GM23338 (cell line): ENCODE measurements at regions not wholly inside any gene's neighbourhood (a gene's known extent, or its start where the extent isn't known, plus 50 kb on each side); places are given as distances from the start of the nearest gene placed in this dataset.

Experiments
- ATAC-seq: fragments of 200-7000 bp; cut with Tn5 transposase; 3 replicates; pipeline ENCODE4 v1.9.1; 2020
- DNase-seq: peaks from one replicate; pipeline ENCODE4 v3.0.0-alpha.2; 2015; ENCODE audit warnings: low spot score
- H2AFZ ChIP-seq: fragments of 200-600 bp; sonication (generic); 2 replicates; pipeline ENCODE4 v1.8.0; 2016; ENCODE audit warnings: antibody characterized with exemption, mild to moderate bottlenecking, moderate library complexity
- H3F3A ChIP-seq: fragments of 200-600 bp; sonication (generic); replicated peaks from 2 replicates; pipeline ENCODE4 v1.8.0; 2017; ENCODE audit warnings: antibody characterized with exemption, mixed run types, low read depth
- H3K27ac ChIP-seq: fragments of 200-600 bp; sonication (generic); 2 replicates; pipeline ENCODE4 v1.6.1; 2016; ENCODE audit warnings: low read depth
- H3K27me3 ChIP-seq: fragments of 200-600 bp; sonication (generic); 2 replicates; pipeline ENCODE4 v1.8.0; 2016; ENCODE audit warnings: mild to moderate bottlenecking, mixed run types, moderate library complexity; ENCODE audit not compliant: insufficient read depth
- H3K36me3 ChIP-seq: fragments of 200-600 bp; sonication (generic); 2 replicates; pipeline ENCODE4 v1.8.0; 2016; ENCODE audit warnings: mild to moderate bottlenecking; ENCODE audit not compliant: insufficient read depth
- H3K4me1 ChIP-seq: fragments of 200-600 bp; sonication (generic); 2 replicates; pipeline ENCODE4 v1.8.0; 2016; ENCODE audit warnings: mild to moderate bottlenecking, moderate library complexity; ENCODE audit not compliant: insufficient read depth
- H3K4me2 ChIP-seq: fragments of 200-600 bp; sonication (generic); 2 replicates; pipeline ENCODE4 v1.7.1; 2017; ENCODE audit warnings: mixed run types
- H3K4me3 ChIP-seq: fragments of 200-600 bp; sonication (generic); 2 replicates; pipeline ENCODE4 v1.6.1; 2016; ENCODE audit warnings: mixed run types
- H3K79me2 ChIP-seq: fragments of 200-600 bp; sonication (generic); replicated peaks from 2 replicates; pipeline ENCODE4 v1.8.0; 2017; ENCODE audit warnings: mild to moderate bottlenecking; ENCODE audit not compliant: insufficient read depth
- H3K9me2 ChIP-seq: fragments of 200-600 bp; sonication (generic); 2 replicates; pipeline ENCODE4 v1.8.0; 2017; ENCODE audit not compliant: insufficient read depth
- H4K20me1 ChIP-seq: fragments of 200-600 bp; sonication (generic); replicated peaks from 2 replicates; pipeline ENCODE4 v1.8.0; 2017; ENCODE audit warnings: mild to moderate bottlenecking; ENCODE audit not compliant: insufficient read depth
- H3K27ac Mint-ChIP-seq: 2 replicates; pipeline ENCODE4 v1.8.0; 2020; ENCODE audit warnings: inconsistent platforms, mild to moderate bottlenecking, moderate library complexity, mixed read lengths
- H3K27me3 Mint-ChIP-seq: 3 replicates; pipeline ENCODE4 v1.8.0; 2022; ENCODE audit warnings: low read depth, mild to moderate bottlenecking, moderate library complexity, mixed read lengths, inconsistent platforms; ENCODE audit not compliant: insufficient read depth, poor library complexity
- H3K36me3 Mint-ChIP-seq: 3 replicates; pipeline ENCODE4 v1.8.0; 2021; ENCODE audit warnings: low read depth, mild to moderate bottlenecking, inconsistent platforms, moderate library complexity, mixed read lengths
- H3K4me1 Mint-ChIP-seq: 3 replicates; pipeline ENCODE4 v1.8.0; 2020; ENCODE audit warnings: mild to moderate bottlenecking, inconsistent platforms, mixed read lengths
- H3K4me3 Mint-ChIP-seq: 3 replicates; pipeline ENCODE4 v1.8.0; 2021; ENCODE audit warnings: moderate library complexity, mild to moderate bottlenecking, inconsistent platforms, mixed read lengths
- H3K9me3 Mint-ChIP-seq: 3 replicates; pipeline ENCODE4 v1.8.0; 2020; ENCODE audit warnings: moderate library complexity, mild to moderate bottlenecking, inconsistent platforms, mixed read lengths
- CREB1 ChIP-seq: fragments of 250-450 bp; sonication (Bioruptor Pico); IDR thresholded peaks from 2 replicates; pipeline ENCODE4 v1.5.0; 2020; ENCODE audit warnings: low read depth, mild to moderate bottlenecking, moderate library complexity
- EZH2 ChIP-seq: fragments of 200-600 bp; sonication (generic); IDR thresholded peaks from one replicate; pipeline ENCODE4 v1.8.0; 2017; ENCODE audit warnings: antibody characterized with exemption, mild to moderate bottlenecking, low read depth; ENCODE audit not compliant: unreplicated experiment
- EZH2phosphoT487 ChIP-seq: fragments of 200-600 bp; sonication (generic); IDR thresholded peaks from one replicate; pipeline ENCODE4 v1.8.1; 2018; ENCODE audit warnings: antibody characterized with exemption; ENCODE audit not compliant: unreplicated experiment
- JUNB ChIP-seq: IDR thresholded peaks from one replicate; pipeline ENCODE4 v1.6.1; 2016; ENCODE audit warnings: antibody characterized with exemption; ENCODE audit not compliant: unreplicated experiment
- NANOG ChIP-seq: IDR thresholded peaks from 2 replicates; pipeline ENCODE4 v1.6.1; 2016; ENCODE audit warnings: antibody characterized with exemption, borderline replicate concordance
- POLR2AphosphoS5 ChIP-seq: IDR thresholded peaks from 2 replicates; pipeline ENCODE4 v1.6.1; 2016; ENCODE audit warnings: antibody characterized with exemption, low read depth
- STAT1 ChIP-seq: IDR thresholded peaks from one replicate; pipeline ENCODE4 v1.6.1; 2016; ENCODE audit warnings: antibody characterized with exemption; ENCODE audit not compliant: unreplicated experiment
- ZNF114 ChIP-seq: fragments of 250-450 bp; sonication (Bioruptor Pico); IDR thresholded peaks from 2 replicates; pipeline ENCODE4 v1.5.0; 2020; ENCODE audit warnings: mild to moderate bottlenecking, moderate library complexity
- ZNF331 ChIP-seq: fragments of 250-450 bp; sonication (Bioruptor Pico); IDR thresholded peaks from 2 replicates; pipeline ENCODE4 v1.5.0; 2020; ENCODE audit warnings: low read depth, mild to moderate bottlenecking, moderate library complexity
- TF ChIP-seq, protein P1 (sequence below): IDR thresholded peaks from 2 replicates; pipeline ENCODE4 v1.6.1; 2016; ENCODE audit warnings: antibody characterized with exemption
- TF ChIP-seq, protein P2 (sequence below): IDR thresholded peaks from one replicate; pipeline ENCODE4 v1.6.1; 2018; ENCODE audit warnings: antibody characterized with exemption; ENCODE audit not compliant: unreplicated experiment
- TF ChIP-seq, protein P3 (sequence below), 2 experiments: fragments of 200-600 bp in 1 of 2; sonication (generic) in 1 of 2; conservative IDR thresholded peaks; 2 replicates each; pipeline versions ENCODE4 v1.5.1 to v1.6.1; 2016 to 2017; ENCODE audit warnings: antibody characterized with exemption in 2 of 2, low read depth in 2 of 2, mild to moderate bottlenecking in 2 of 2, moderate library complexity in 1 of 2

DNA sequence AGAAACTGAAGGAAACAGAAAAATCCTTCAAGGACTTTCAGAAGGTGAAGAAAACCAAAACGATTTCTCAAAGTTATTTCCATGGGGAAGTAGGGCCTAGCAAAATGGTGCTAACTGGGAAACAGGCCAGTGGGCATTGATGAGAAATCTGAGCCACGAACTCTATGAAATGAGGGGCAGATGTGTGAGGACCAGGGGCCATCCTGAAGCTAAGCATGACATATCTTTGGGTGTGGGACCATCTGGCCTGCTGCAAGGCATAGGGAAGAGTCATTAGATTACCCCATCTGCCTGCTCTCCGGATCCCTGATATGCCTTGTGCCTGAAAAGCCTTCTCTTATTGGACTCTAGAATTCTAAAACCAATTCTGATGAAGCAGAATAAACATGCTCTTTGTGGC lies 143.8 kb downstream of the PALM2AKAP2 start:
- Histone ChIP-seq H3K79me2 (no peaks in the 10 kb centered on the region), H3F3A (no peaks in the 10 kb centered on the region), H4K20me1 (no peaks in the 10 kb centered on the region), H3K4me3 (no peak overlapping the region), H2AFZ (no peak overlapping the region; the same call in 1 of the 2 replicates), H3K36me3 (no peaks in the 10 kb centered on the region), H3K4me2 (no peak overlapping the region), H3K4me1 (no peaks in the 10 kb centered on the region), H3K9me2 (no peaks in the 10 kb centered on the region), H3K27ac (no peak overlapping the region), H3K27me3 (no peaks in the 10 kb centered on the region)
- TF ChIP-seq NANOG (no peak), ZNF331 (CRISPR knock-in tag) (no peak)
- Mint-ChIP-seq H3K36me3 (no peaks in the 10 kb centered on the region), H3K9me3 (no peaks in the 10 kb centered on the region), H3K27ac (no peak overlapping the region), H3K4me3 (no peak overlapping the region), H3K4me1 (peaks cover 9% of the 10 kb centered on the region; the same call in 2 of the 3 replicates), H3K27me3 (peaks cover 7% of the 10 kb centered on the region)
- DNase-seq (no peak), ATAC-seq (no peak)

DNA sequence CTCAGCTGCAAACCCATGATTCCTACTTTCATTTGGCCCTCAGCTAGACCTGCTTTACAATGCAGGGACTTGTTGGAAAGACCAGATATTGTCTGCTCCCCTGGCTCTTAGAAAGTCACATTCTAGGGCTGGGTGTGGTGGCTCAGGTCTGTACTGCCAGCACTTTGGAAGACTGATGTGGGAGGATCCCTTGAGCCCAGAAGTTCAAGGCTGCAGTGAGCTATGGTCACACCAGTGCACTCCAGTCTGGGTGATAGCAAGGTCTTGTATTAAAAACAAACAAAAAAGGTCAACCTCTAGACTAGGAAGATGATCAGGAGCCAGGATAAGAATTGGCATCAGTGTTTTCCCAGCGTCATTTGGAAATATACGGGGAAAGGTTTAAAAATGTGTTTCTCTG lies 145.8 kb downstream of the PALM2AKAP2 start:
- Mint-ChIP-seq H3K4me3 (no peak overlapping the region), H3K36me3 (no peaks in the 10 kb centered on the region; the same call in 1 of the 3 replicates), H3K27me3 (peaks cover 13% of the 10 kb centered on the region), H3K9me3 (no peaks in the 10 kb centered on the region), H3K4me1 (peaks cover 11% of the 10 kb centered on the region), H3K27ac (no peak overlapping the region)
- Histone ChIP-seq H4K20me1 (no peaks in the 10 kb centered on the region), H3K79me2 (no peaks in the 10 kb centered on the region), H3K27ac (no peak overlapping the region), H3K27me3 (no peaks in the 10 kb centered on the region), H3K4me2 (no peak overlapping the region), H3F3A (no peaks in the 10 kb centered on the region), H3K36me3 (no peaks in the 10 kb centered on the region), H3K4me1 (no peaks in the 10 kb centered on the region), H3K4me3 (no peak overlapping the region), H3K9me2 (no peaks in the 10 kb centered on the region), H2AFZ (no peak overlapping the region)
- no peak for ATAC-seq
- no peak for DNase-seq
- TF ChIP-seq EZH2phosphoT487 (no peak), STAT1 (no peak), ZNF114 (CRISPR knock-in tag) (no peak), POLR2AphosphoS5 (no peak), ZNF331 (CRISPR knock-in tag) (no peak), CREB1 (CRISPR knock-in tag) (no peak), EZH2 (no peak), JUNB (no peak), NANOG (no peak)
- TF ChIP-seq, protein P1, sequence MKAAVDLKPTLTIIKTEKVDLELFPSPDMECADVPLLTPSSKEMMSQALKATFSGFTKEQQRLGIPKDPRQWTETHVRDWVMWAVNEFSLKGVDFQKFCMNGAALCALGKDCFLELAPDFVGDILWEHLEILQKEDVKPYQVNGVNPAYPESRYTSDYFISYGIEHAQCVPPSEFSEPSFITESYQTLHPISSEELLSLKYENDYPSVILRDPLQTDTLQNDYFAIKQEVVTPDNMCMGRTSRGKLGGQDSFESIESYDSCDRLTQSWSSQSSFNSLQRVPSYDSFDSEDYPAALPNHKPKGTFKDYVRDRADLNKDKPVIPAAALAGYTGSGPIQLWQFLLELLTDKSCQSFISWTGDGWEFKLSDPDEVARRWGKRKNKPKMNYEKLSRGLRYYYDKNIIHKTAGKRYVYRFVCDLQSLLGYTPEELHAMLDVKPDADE: no peak
- TF ChIP-seq, protein P2, sequence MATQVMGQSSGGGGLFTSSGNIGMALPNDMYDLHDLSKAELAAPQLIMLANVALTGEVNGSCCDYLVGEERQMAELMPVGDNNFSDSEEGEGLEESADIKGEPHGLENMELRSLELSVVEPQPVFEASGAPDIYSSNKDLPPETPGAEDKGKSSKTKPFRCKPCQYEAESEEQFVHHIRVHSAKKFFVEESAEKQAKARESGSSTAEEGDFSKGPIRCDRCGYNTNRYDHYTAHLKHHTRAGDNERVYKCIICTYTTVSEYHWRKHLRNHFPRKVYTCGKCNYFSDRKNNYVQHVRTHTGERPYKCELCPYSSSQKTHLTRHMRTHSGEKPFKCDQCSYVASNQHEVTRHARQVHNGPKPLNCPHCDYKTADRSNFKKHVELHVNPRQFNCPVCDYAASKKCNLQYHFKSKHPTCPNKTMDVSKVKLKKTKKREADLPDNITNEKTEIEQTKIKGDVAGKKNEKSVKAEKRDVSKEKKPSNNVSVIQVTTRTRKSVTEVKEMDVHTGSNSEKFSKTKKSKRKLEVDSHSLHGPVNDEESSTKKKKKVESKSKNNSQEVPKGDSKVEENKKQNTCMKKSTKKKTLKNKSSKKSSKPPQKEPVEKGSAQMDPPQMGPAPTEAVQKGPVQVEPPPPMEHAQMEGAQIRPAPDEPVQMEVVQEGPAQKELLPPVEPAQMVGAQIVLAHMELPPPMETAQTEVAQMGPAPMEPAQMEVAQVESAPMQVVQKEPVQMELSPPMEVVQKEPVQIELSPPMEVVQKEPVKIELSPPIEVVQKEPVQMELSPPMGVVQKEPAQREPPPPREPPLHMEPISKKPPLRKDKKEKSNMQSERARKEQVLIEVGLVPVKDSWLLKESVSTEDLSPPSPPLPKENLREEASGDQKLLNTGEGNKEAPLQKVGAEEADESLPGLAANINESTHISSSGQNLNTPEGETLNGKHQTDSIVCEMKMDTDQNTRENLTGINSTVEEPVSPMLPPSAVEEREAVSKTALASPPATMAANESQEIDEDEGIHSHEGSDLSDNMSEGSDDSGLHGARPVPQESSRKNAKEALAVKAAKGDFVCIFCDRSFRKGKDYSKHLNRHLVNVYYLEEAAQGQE: no peak
- TF ChIP-seq, protein P3, sequence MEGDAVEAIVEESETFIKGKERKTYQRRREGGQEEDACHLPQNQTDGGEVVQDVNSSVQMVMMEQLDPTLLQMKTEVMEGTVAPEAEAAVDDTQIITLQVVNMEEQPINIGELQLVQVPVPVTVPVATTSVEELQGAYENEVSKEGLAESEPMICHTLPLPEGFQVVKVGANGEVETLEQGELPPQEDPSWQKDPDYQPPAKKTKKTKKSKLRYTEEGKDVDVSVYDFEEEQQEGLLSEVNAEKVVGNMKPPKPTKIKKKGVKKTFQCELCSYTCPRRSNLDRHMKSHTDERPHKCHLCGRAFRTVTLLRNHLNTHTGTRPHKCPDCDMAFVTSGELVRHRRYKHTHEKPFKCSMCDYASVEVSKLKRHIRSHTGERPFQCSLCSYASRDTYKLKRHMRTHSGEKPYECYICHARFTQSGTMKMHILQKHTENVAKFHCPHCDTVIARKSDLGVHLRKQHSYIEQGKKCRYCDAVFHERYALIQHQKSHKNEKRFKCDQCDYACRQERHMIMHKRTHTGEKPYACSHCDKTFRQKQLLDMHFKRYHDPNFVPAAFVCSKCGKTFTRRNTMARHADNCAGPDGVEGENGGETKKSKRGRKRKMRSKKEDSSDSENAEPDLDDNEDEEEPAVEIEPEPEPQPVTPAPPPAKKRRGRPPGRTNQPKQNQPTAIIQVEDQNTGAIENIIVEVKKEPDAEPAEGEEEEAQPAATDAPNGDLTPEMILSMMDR (conservative IDR thresholded peaks at IDR 0.05; ENCODE audit: low read depth in 2 of 2): no peak
